H9 (cell line): ENCODE measurements at regions not wholly inside any gene's neighbourhood (a gene's known extent, or its start where the extent isn't known, plus 50 kb on each side); places are given as distances from the start of the nearest gene placed in this dataset.

Source experiments
- DNase-seq: peaks from one replicate; pipeline ENCODE4 v3.0.0-alpha.2; 2017
- H2AFZ ChIP-seq: one replicate; pipeline ENCODE4 v1.6.1; 2013; ENCODE audit warnings: mild to moderate bottlenecking, low read length, control low read depth, moderate library complexity
- H2AK5ac ChIP-seq: 2 replicates; pipeline ENCODE4 v1.6.1; 2013; ENCODE audit warnings: low read length, control low read depth, mixed read lengths; ENCODE audit not compliant: insufficient read length
- H2BK120ac ChIP-seq: one replicate; pipeline ENCODE4 v1.6.1; 2013; ENCODE audit warnings: low read depth, mild to moderate bottlenecking, low read length, control low read depth, inconsistent platforms; ENCODE audit not compliant: poor library complexity, severe bottlenecking
- H2BK12ac ChIP-seq: 2 replicates; pipeline ENCODE4 v1.6.1; 2013; ENCODE audit warnings: low read length, control low read depth, mixed read lengths, low read depth; ENCODE audit not compliant: insufficient read length
- H2BK15ac ChIP-seq: 2 replicates; pipeline ENCODE4 v1.6.1; 2013; ENCODE audit warnings: low read depth, low read length, control low read depth
- H2BK20ac ChIP-seq: one replicate; pipeline ENCODE4 v1.6.1; 2013; ENCODE audit warnings: low read depth, mild to moderate bottlenecking, low read length, control low read depth, inconsistent platforms; ENCODE audit not compliant: poor library complexity, severe bottlenecking
- H2BK5ac ChIP-seq: 2 replicates; pipeline ENCODE4 v1.6.1; 2013; ENCODE audit warnings: low read length, control low read depth, mixed read lengths; ENCODE audit not compliant: insufficient read length
- H3K14ac ChIP-seq: 2 replicates; pipeline ENCODE4 v1.6.1; 2013; ENCODE audit warnings: low read length, control low read depth; ENCODE audit not compliant: insufficient read depth
- H3K18ac ChIP-seq: 2 replicates; pipeline ENCODE4 v1.6.1; 2013; ENCODE audit warnings: low read depth, mild to moderate bottlenecking, mixed read lengths, low read length, control low read depth; ENCODE audit not compliant: insufficient read length
- H3K23ac ChIP-seq: 2 replicates; pipeline ENCODE4 v1.6.1; 2013; ENCODE audit warnings: low read length, control low read depth, mixed read lengths, low read depth; ENCODE audit not compliant: insufficient read length
- H3K23me2 ChIP-seq: 2 replicates; pipeline ENCODE4 v1.6.1; 2013; ENCODE audit warnings: low read depth, mild to moderate bottlenecking, mixed read lengths, low read length, control low read depth; ENCODE audit not compliant: insufficient read length, poor library complexity, severe bottlenecking
- H3K27ac ChIP-seq: 2 replicates; pipeline ENCODE4 v1.5.1; 2013; ENCODE audit warnings: low read length, control low read depth, mixed read lengths, low read depth; ENCODE audit not compliant: insufficient read length
- H3K27me3 ChIP-seq: 2 replicates; pipeline ENCODE4 v1.6.1; 2013; ENCODE audit warnings: low read length, control low read depth, inconsistent platforms; ENCODE audit not compliant: insufficient read depth
- H3K4ac ChIP-seq: 2 replicates; pipeline ENCODE4 v1.6.1; 2013; ENCODE audit warnings: low read depth, mild to moderate bottlenecking, control low read depth, inconsistent platforms, low read length, moderate library complexity
- H3K4me1 ChIP-seq: 2 replicates; pipeline ENCODE4 v1.6.1; 2013; ENCODE audit warnings: low read length, control low read depth, inconsistent platforms; ENCODE audit not compliant: insufficient read depth
- H3K4me2 ChIP-seq: 2 replicates; pipeline ENCODE4 v1.6.1; 2013; ENCODE audit warnings: low read length, control low read depth, mixed read lengths; ENCODE audit not compliant: insufficient read length, insufficient read depth
- H3K56ac ChIP-seq: 2 replicates; pipeline ENCODE4 v1.6.1; 2013; ENCODE audit warnings: low read depth, mild to moderate bottlenecking, mixed read lengths, low read length, control low read depth; ENCODE audit not compliant: insufficient read length
- H3K79me1 ChIP-seq: 2 replicates; pipeline ENCODE4 v1.6.1; 2013; ENCODE audit warnings: low read depth, mild to moderate bottlenecking, moderate library complexity, low read length, control low read depth, inconsistent platforms; ENCODE audit not compliant: insufficient read depth, poor library complexity, severe bottlenecking
- H3K79me2 ChIP-seq: 2 replicates; pipeline ENCODE4 v1.6.1; 2013; ENCODE audit warnings: low read length, control low read depth, inconsistent platforms; ENCODE audit not compliant: insufficient read depth
- H3K9ac ChIP-seq: 2 replicates; pipeline ENCODE4 v1.6.1; 2013; ENCODE audit warnings: low read length, control low read depth, mixed read lengths; ENCODE audit not compliant: insufficient read length; ENCODE audit errors: extremely low read depth
- H3K9me3 ChIP-seq: one replicate; pipeline ENCODE4 v1.6.1; 2013; ENCODE audit warnings: low read depth, low read length, inconsistent platforms; ENCODE audit not compliant: control insufficient read depth
- H3T11ph ChIP-seq: one replicate; pipeline ENCODE4 v1.6.1; 2013; ENCODE audit warnings: mild to moderate bottlenecking, low read length, control low read depth, inconsistent platforms
- H4K20me1 ChIP-seq: one replicate; pipeline ENCODE4 v1.6.1; 2013; ENCODE audit not compliant: control insufficient read depth, insufficient read length, insufficient read depth
- H4K5ac ChIP-seq: 2 replicates; pipeline ENCODE4 v1.6.1; 2013; ENCODE audit warnings: low read depth, mild to moderate bottlenecking, mixed read lengths, low read length, control low read depth; ENCODE audit not compliant: insufficient read length
- H4K8ac ChIP-seq: replicated peaks from 2 replicates; pipeline ENCODE4 v1.6.1; 2013; ENCODE audit warnings: low read length, control low read depth, mixed read lengths, low read depth; ENCODE audit not compliant: insufficient read length
- H4K91ac ChIP-seq: 2 replicates; pipeline ENCODE4 v1.6.1; 2013; ENCODE audit warnings: low read depth, mild to moderate bottlenecking, moderate library complexity, mixed read lengths, low read length, control low read depth; ENCODE audit not compliant: insufficient read length
- H3K27ac Mint-ChIP-seq, 3 experiments: 2 replicates in 2 of 3; 3 replicates in 1 of 3; pipeline ENCODE4 v1.8.0; 2020 to 2021; ENCODE audit warnings: mixed read lengths in 3 of 3, mild to moderate bottlenecking in 1 of 3, moderate library complexity in 1 of 3
- H3K27me3 Mint-ChIP-seq: 2 replicates; pipeline ENCODE4 v1.8.0; 2021; ENCODE audit warnings: low read depth, mild to moderate bottlenecking, moderate library complexity, mixed read lengths
- H3K36me3 Mint-ChIP-seq, 3 experiments: 2 replicates in 2 of 3; 3 replicates in 1 of 3; pipeline ENCODE4 v1.8.0; 2020 to 2021; ENCODE audit warnings: low read depth in 3 of 3, mixed read lengths in 3 of 3; ENCODE audit not compliant: insufficient read depth in 1 of 3
- H3K4me1 Mint-ChIP-seq, 2 experiments: 2 replicates each; pipeline ENCODE4 v1.8.0; 2020; ENCODE audit warnings: mixed read lengths in 2 of 2
- H3K4me3 Mint-ChIP-seq, 2 experiments: 2 replicates in 1 of 2; 3 replicates in 1 of 2; pipeline ENCODE4 v1.8.0; 2020 to 2021; ENCODE audit warnings: mild to moderate bottlenecking in 2 of 2, mixed read lengths in 2 of 2, moderate library complexity in 1 of 2
- H3K9me3 Mint-ChIP-seq, 2 experiments: 2 replicates in 1 of 2; 3 replicates in 1 of 2; pipeline ENCODE4 v1.8.0; 2020; ENCODE audit warnings: mild to moderate bottlenecking in 2 of 2, mixed read lengths in 2 of 2, moderate library complexity in 1 of 2
- WGBS: extraction: QIAGEN DNeasy Blood & Tissue Kit; methylation state at CpG from one replicate; pipeline ENCODE4 v1.1.7; 2013; ENCODE audit warnings: missing lambda C conversion rate, low lambda C conversion rate, mixed read lengths; ENCODE audit not compliant: insufficient read length; ENCODE audit errors: extremely low coverage; 5-methylcytosine and 5-hydroxymethylcytosine counted together
- TF ChIP-seq, protein P1 (sequence below): fragments of 200-600 bp; sonication (generic); conservative IDR thresholded peaks from 3 replicates; pipeline ENCODE4 v1.8.0; 2021; ENCODE audit warnings: antibody characterized with exemption, mild to moderate bottlenecking

DNA sequence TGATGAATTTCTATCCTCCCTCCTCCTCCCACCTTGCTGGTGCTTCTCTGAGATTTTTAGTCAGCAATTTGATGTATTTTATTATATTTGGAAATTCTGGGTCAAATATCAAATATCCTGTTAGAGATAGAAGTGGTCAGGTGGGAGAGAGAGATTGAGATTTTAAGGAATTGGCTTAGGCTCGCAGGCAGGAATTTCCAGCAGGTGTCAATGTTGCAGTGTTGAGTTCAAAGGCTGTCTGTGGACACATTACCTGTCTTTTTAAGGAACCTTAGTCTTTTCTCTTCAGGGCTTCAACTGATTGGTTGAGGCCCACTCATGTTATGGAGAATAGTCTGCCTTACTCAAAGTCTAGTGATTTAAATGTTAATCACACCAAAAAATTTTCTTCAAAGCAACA lies 457.3 kb downstream of the FLRT2 start:
- no peak overlapping the region for H2BK15ac ChIP-seq
- WGBS = no CpG with 5 or more reads among the region's 1 CpG
- H3K23ac ChIP-seq = no peak overlapping the region
- no peak overlapping the region for H4K8ac ChIP-seq
- H3K27me3 ChIP-seq = no peaks in the 10 kb centered on the region
- H3T11ph ChIP-seq = no peak overlapping the region
- H3K9ac ChIP-seq = no peak overlapping the region
- H3K14ac ChIP-seq = no peak overlapping the region
- H3K4me1 ChIP-seq = no peaks in the 10 kb centered on the region
- H2BK120ac ChIP-seq = no peak overlapping the region
- no peak overlapping the region for H3K56ac ChIP-seq
- no peak overlapping the region for H3K4me2 ChIP-seq
- Mint-ChIP-seq H3K9me3 (no peaks in the 10 kb centered on the region), H3K36me3 (no peaks in the 10 kb centered on the region), H3K27me3 (no peaks in the 10 kb centered on the region), H3K4me1 (no peaks in the 10 kb centered on the region), H3K4me3 (no peak overlapping the region), H3K27ac (no peak overlapping the region)
- no peak overlapping the region for H3K27ac ChIP-seq
- no peak overlapping the region for H2AFZ ChIP-seq
- no peaks in the 10 kb centered on the region for H3K9me3 ChIP-seq
- H3K18ac ChIP-seq = no peak overlapping the region
- no peak overlapping the region for H3K4ac ChIP-seq
- H3K79me1 ChIP-seq = no peaks in the 10 kb centered on the region
- TF ChIP-seq, protein P1, sequence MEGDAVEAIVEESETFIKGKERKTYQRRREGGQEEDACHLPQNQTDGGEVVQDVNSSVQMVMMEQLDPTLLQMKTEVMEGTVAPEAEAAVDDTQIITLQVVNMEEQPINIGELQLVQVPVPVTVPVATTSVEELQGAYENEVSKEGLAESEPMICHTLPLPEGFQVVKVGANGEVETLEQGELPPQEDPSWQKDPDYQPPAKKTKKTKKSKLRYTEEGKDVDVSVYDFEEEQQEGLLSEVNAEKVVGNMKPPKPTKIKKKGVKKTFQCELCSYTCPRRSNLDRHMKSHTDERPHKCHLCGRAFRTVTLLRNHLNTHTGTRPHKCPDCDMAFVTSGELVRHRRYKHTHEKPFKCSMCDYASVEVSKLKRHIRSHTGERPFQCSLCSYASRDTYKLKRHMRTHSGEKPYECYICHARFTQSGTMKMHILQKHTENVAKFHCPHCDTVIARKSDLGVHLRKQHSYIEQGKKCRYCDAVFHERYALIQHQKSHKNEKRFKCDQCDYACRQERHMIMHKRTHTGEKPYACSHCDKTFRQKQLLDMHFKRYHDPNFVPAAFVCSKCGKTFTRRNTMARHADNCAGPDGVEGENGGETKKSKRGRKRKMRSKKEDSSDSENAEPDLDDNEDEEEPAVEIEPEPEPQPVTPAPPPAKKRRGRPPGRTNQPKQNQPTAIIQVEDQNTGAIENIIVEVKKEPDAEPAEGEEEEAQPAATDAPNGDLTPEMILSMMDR = no peak
- H2BK20ac ChIP-seq = no peak overlapping the region
- H2AK5ac ChIP-seq = no peak overlapping the region
- no peak for DNase-seq
- no peak overlapping the region for H4K5ac ChIP-seq
- H2BK5ac ChIP-seq = no peak overlapping the region
- H2BK12ac ChIP-seq = no peak overlapping the region
- no peaks in the 10 kb centered on the region for H3K23me2 ChIP-seq
- H4K91ac ChIP-seq = no peak overlapping the region
- no peaks in the 10 kb centered on the region for H3K79me2 ChIP-seq
- H4K20me1 ChIP-seq = no peaks in the 10 kb centered on the region
